Peyer's patch (tissue), 4 donors: ENCODE measurements at regions not wholly inside any gene's neighbourhood (a gene's known extent, or its start where the extent isn't known, plus 50 kb on each side); places are given as distances from the start of the nearest gene placed in this dataset.

ENCODE experiments used
- POLR2A ChIP-seq, 2 donors: fragments of 450-650 bp; IDR thresholded peaks; one replicate each; pipeline ENCODE4 v1.5.1; 2017; ENCODE audit warnings: antibody characterized with exemption in 2 of 2, mild to moderate bottlenecking in 2 of 2, moderate library complexity in 2 of 2
- TF ChIP-seq, protein P1 (sequence below), 6 experiments: fragments of 450-650 bp in 4 of 6; fragments of 200-600 bp in 2 of 6; sonication (generic) in 1 of 6; IDR thresholded peaks; one replicate each; pipeline ENCODE4 v1.5.1; 2017 to 2019; ENCODE audit warnings: antibody characterized with exemption in 6 of 6, mild to moderate bottlenecking in 3 of 6, moderate library complexity in 1 of 6

DNA sequence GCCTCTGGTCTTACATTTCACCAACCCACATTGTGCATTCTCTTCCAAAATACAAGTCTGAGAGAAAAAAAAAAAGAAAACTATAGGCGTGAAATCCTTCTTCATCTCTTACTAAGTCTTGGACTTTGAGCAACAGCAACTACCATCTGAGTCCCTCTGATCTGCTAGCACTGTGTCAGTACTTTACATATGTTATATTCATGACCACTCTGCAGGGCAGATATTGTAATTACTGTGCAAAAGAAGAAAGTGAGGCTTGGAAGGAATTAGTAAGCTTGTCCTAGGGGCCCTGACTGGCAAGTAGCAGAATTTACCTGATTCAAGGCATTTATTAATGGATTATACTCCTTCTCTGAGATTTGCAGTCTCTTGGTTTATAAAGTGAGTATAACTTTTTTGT lies 52.7 kb upstream of the EED start:
- TF ChIP-seq, protein P1, sequence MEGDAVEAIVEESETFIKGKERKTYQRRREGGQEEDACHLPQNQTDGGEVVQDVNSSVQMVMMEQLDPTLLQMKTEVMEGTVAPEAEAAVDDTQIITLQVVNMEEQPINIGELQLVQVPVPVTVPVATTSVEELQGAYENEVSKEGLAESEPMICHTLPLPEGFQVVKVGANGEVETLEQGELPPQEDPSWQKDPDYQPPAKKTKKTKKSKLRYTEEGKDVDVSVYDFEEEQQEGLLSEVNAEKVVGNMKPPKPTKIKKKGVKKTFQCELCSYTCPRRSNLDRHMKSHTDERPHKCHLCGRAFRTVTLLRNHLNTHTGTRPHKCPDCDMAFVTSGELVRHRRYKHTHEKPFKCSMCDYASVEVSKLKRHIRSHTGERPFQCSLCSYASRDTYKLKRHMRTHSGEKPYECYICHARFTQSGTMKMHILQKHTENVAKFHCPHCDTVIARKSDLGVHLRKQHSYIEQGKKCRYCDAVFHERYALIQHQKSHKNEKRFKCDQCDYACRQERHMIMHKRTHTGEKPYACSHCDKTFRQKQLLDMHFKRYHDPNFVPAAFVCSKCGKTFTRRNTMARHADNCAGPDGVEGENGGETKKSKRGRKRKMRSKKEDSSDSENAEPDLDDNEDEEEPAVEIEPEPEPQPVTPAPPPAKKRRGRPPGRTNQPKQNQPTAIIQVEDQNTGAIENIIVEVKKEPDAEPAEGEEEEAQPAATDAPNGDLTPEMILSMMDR (IDR thresholded peaks at IDR 0.05) = no peak
- TF ChIP-seq POLR2A (IDR thresholded peaks at IDR 0.05) = no peak
